B cell (primary cell): ENCODE measurements at regions not wholly inside any gene's neighbourhood (a gene's known extent, or its start where the extent isn't known, plus 50 kb on each side); places are given as distances from the start of the nearest gene placed in this dataset.

ENCODE experiments used
- ATAC-seq: fragments of 200-7000 bp; cut with Tn5 transposase; one replicate; pipeline ENCODE4 v1.10.0; 2021; ENCODE audit warnings: low read depth, mild to moderate bottlenecking, moderate number of reproducible peaks, moderate library complexity
- CTCF ChIA-PET: fragments of 350-600 bp; sonication (Branson Sonifier 250); formaldehyde crosslinking; loops from one replicate; lab custom pipeline; 2021; ENCODE audit warnings: antibody characterized with exemption, inconsistent platforms; lab: Charles Lee
- POLR2A ChIA-PET: fragments of 350-600 bp; sonication (Branson Sonifier 250); formaldehyde crosslinking; loops from one replicate; lab custom pipeline; 2021; ENCODE audit warnings: antibody characterized with exemption; lab: Charles Lee
- DNase-seq: peaks from one replicate; pipeline ENCODE4 v3.0.0; 2013
- H2AFZ ChIP-seq: 2 replicates; pipeline ENCODE4 v1.6.1; 2012; ENCODE audit warnings: mild to moderate bottlenecking, low read depth, low read length; ENCODE audit not compliant: insufficient read depth, poor library complexity, severe bottlenecking
- H3K27ac ChIP-seq, 2 donors: 1 replicate in 1 of 2; 2 replicates in 1 of 2; pipeline ENCODE4 v1.5.1; 2012 to 2013; ENCODE audit warnings: low read length in 2 of 2, mild to moderate bottlenecking in 2 of 2, moderate library complexity in 1 of 2
- H3K27me3 ChIP-seq, 4 experiments: fragments of 200-600 bp in 1 of 4; sonication (generic) in 1 of 4; replicated peaks in 1 of 4; 1 replicate in 2 of 4; 2 replicates in 2 of 4; pipeline versions ENCODE4 v1.6.1 to v1.7.0; 2013 to 2016; ENCODE audit warnings: low read length in 3 of 4, mild to moderate bottlenecking in 2 of 4, mixed read lengths in 1 of 4, moderate library complexity in 1 of 4; ENCODE audit not compliant: insufficient read depth in 4 of 4, control insufficient read depth in 3 of 4; ENCODE audit errors: control extremely low read depth in 1 of 4
- H3K36me3 ChIP-seq, 2 experiments: replicated peaks in 1 of 2; 1 replicate in 1 of 2; 2 replicates in 1 of 2; pipeline versions ENCODE4 v1.6.1 to v1.7.1; 2013; ENCODE audit warnings: low read length in 1 of 2; ENCODE audit not compliant: insufficient read depth in 2 of 2, control insufficient read depth in 1 of 2; ENCODE audit errors: control extremely low read depth in 1 of 2, extremely low read depth in 1 of 2
- H3K4me1 ChIP-seq, 2 donors: fragments of 200-600 bp in 1 of 2; sonication (generic) in 1 of 2; 1 replicate in 1 of 2; 2 replicates in 1 of 2; pipeline versions ENCODE4 v1.5.1 to v1.6.1; 2013 to 2017; ENCODE audit warnings: low read length in 2 of 2; ENCODE audit not compliant: control insufficient read depth in 2 of 2, insufficient read depth in 2 of 2
- H3K4me2 ChIP-seq: replicated peaks from 2 replicates; pipeline ENCODE3; 2012; ENCODE audit warnings: mild to moderate bottlenecking, low read depth, low read length; ENCODE audit not compliant: poor library complexity, severe bottlenecking
- H3K4me3 ChIP-seq, 5 experiments: fragments of 200-600 bp in 1 of 5; sonication (generic) in 1 of 5; 1 replicate in 3 of 5; 2 replicates in 2 of 5; pipeline versions ENCODE4 v1.5.1 to v1.7.0; 2011 to 2016; ENCODE audit warnings: low read length in 4 of 5, mild to moderate bottlenecking in 4 of 5, low read depth in 2 of 5, control low read depth in 1 of 5, moderate library complexity in 1 of 5; ENCODE audit not compliant: insufficient read depth in 1 of 5; ENCODE audit errors: control extremely low read depth in 1 of 5, extremely low read depth in 1 of 5
- H3K79me2 ChIP-seq: fragments of 200-600 bp; sonication (generic); one replicate; pipeline ENCODE4 v1.6.0; 2016; ENCODE audit warnings: low read length; ENCODE audit not compliant: control insufficient read depth, insufficient read depth
- H3K9ac ChIP-seq: fragments of 200-600 bp; sonication (generic); 2 replicates; pipeline ENCODE4 v1.6.1; 2017; ENCODE audit warnings: mild to moderate bottlenecking, low read length, moderate library complexity
- H3K9me3 ChIP-seq, 3 donors: one replicate each; pipeline versions ENCODE4 v1.6.1 to v1.7.1; 2013; ENCODE audit warnings: low read length in 2 of 3; ENCODE audit not compliant: control insufficient read depth in 2 of 3, insufficient read depth in 1 of 3; ENCODE audit errors: control extremely low read depth in 1 of 3
- H4K20me1 ChIP-seq: 2 replicates; pipeline ENCODE4 v1.6.0; 2012; ENCODE audit warnings: mild to moderate bottlenecking, low read length; ENCODE audit not compliant: insufficient read depth, control insufficient read depth, poor library complexity, severe bottlenecking
- H3K27ac Mint-ChIP-seq: one replicate; pipeline ENCODE4 v1.8.0; 2021; ENCODE audit warnings: mixed read lengths
- H3K27me3 Mint-ChIP-seq: one replicate; pipeline ENCODE4 v1.8.0; 2021; ENCODE audit warnings: mixed read lengths
- H3K4me1 Mint-ChIP-seq: one replicate; pipeline ENCODE4 v1.8.0; 2021; ENCODE audit warnings: mixed read lengths
- H3K4me3 Mint-ChIP-seq: one replicate; pipeline ENCODE4 v1.8.0; 2021; ENCODE audit warnings: mixed read lengths
- H3K9me3 Mint-ChIP-seq: one replicate; pipeline ENCODE4 v1.8.0; 2022; ENCODE audit warnings: mixed read lengths; ENCODE audit not compliant: insufficient read depth
- CTCF ChIP-seq: fragments of 200-600 bp; IDR thresholded peaks from one replicate; pipeline ENCODE4 v1.8.0; 2022; ENCODE audit warnings: antibody characterized with exemption, mild to moderate bottlenecking
- EZH2 ChIP-seq: IDR thresholded peaks from 2 replicates; pipeline ENCODE4 v1.6.1; 2012; ENCODE audit warnings: borderline replicate concordance, low read depth, mild to moderate bottlenecking, moderate library complexity, low read length; ENCODE audit not compliant: insufficient read depth, poor library complexity, severe bottlenecking
- WGBS: methylation state at CpG from one replicate; pipeline ENCODE4 v1.1.5; 2013; ENCODE audit warnings: missing lambda C conversion rate; ENCODE audit not compliant: insufficient coverage; 5-methylcytosine and 5-hydroxymethylcytosine counted together
- intact Hi-C: fragments of 100-400 bp; cut with micrococcal nuclease; formaldehyde crosslinking; loops from one replicate; pipeline ENCODE4 v1.10.0; 2022

GRCh38 chr7:67301667-67302066 is 305.0 kb downstream of the TYW1 start:
- POLR2A ChIA-PET = interaction anchor here (0.7 to 0.9 kb wide), 2 partner anchors 306 to 457 kb away, joined by 5 to 6 read pairs; partner anchors contain the start of gene SBDS
- TF ChIP-seq CTCF (no peak), EZH2 (no peak)
- H3K27ac Mint-ChIP-seq = peak overlapping the region; percentile 93
- ATAC-seq (no peak), DNase-seq (no peak)
- peaks cover 2 to 11% of the 10 kb centered on the region in 2 donors for H3K4me1 ChIP-seq
- peak overlapping the region; percentile 86 to 89 for H3K27ac ChIP-seq
- peak overlapping the region; percentile 86 for H2AFZ ChIP-seq
- peaks cover 32% of the 10 kb centered on the region for H3K4me1 Mint-ChIP-seq
- H3K27me3 ChIP-seq = no peaks in the 10 kb centered on the region
- no peaks in the 10 kb centered on the region for H3K27me3 Mint-ChIP-seq
- H3K4me3 ChIP-seq = peak overlapping the region; percentile 13 to 96 (median 76)
- CTCF ChIA-PET = interaction anchor here (1.6 kb wide), 1 partner anchor 261 kb away, joined by 5 read pairs; no protein-coding TSS in a partner anchor
- intact Hi-C loops = loop anchor here (5.0 to 10.0 kb wide), 2 partner anchors 807 to 1184 kb away; no protein-coding TSS in a partner anchor
- H3K9me3 Mint-ChIP-seq = no peaks in the 10 kb centered on the region
- no peaks in the 10 kb centered on the region for H4K20me1 ChIP-seq
- peak overlapping the region; percentile 72 for H3K9ac ChIP-seq
- H3K4me3 Mint-ChIP-seq = peak overlapping the region; percentile 92
- no peaks in the 10 kb centered on the region for H3K9me3 ChIP-seq
- 68% methylated on average over 4 of the region's 10 CpGs for WGBS
- H3K36me3 ChIP-seq = peaks cover 2 to 11% of the 10 kb centered on the region in 2 experiments
- peaks cover 33% of the 10 kb centered on the region for H3K79me2 ChIP-seq
- H3K4me2 ChIP-seq = peak overlapping the region; percentile 82
